Hypothalamus (tissue), 51 donors: ENCODE measurements at regions not wholly inside any gene's neighbourhood (a gene's known extent, or its start where the extent isn't known, plus 50 kb on each side); places are given as distances from the start of the nearest gene placed in this dataset.
"Not testable (repeated sequence)": the region's sequence is repeated elsewhere in the genome, so short reads cannot be mapped to it uniquely, and the experiment has no call there.

Experiments used
- DNase-seq, 51 donors: peaks; one replicate each; lab custom pipeline; 2025; lab: John Stamatoyannopoulos, UW

- DNase-seq, result no peak
Observed at GRCh38 chr4:81586706-81587105, 115.0 kb upstream of the RASGEF1B start.

GRCh38 chr4:81580994-81581374 lies 109.3 kb upstream of the RASGEF1B start:
- DNase-seq, result not testable (repeated sequence)

- no peak for DNase-seq
Observed at GRCh38 chr4:81580346-81580993, 108.8 kb upstream of the RASGEF1B start.

GRCh38 chr4:81577392-81577791 lies 105.7 kb upstream of the RASGEF1B start:
- DNase-seq, result no peak

GRCh38 chr4:81574991-81575390 lies 103.3 kb upstream of the RASGEF1B start:
- DNase-seq, result no peak

- no peak for DNase-seq
Observed at GRCh38 chr4:81573840-81574239, 102.1 kb upstream of the RASGEF1B start.

GRCh38 chr4:81572402-81572801 lies 100.7 kb upstream of the RASGEF1B start:
- no peak for DNase-seq

- no peak for DNase-seq
Observed at GRCh38 chr4:81571105-81571504, 99.4 kb upstream of the RASGEF1B start.

- DNase-seq, result no peak
Observed at GRCh38 chr4:81566161-81566591, 94.5 kb upstream of the RASGEF1B start.

- DNase-seq, result peak in 49 of 51 donors; percentile 2 to 87 (median 55)
Observed at GRCh38 chr4:81565142-81565870, 93.6 kb upstream of the RASGEF1B start.

GRCh38 chr4:81564025-81564424 lies 92.3 kb upstream of the RASGEF1B start:
- DNase-seq, result no peak

- no peak for DNase-seq
Observed at GRCh38 chr4:81562093-81562492, 90.4 kb upstream of the RASGEF1B start.

GRCh38 chr4:81557306-81557705 lies 85.6 kb upstream of the RASGEF1B start:
- DNase-seq, result no peak

- no peak for DNase-seq
Observed at GRCh38 chr4:81555489-81555888, 83.8 kb upstream of the RASGEF1B start.

GRCh38 chr4:81552086-81552485 lies 80.4 kb upstream of the RASGEF1B start:
- no peak for DNase-seq

- no peak for DNase-seq
Observed at GRCh38 chr4:81550388-81550859, 78.7 kb upstream of the RASGEF1B start.

GRCh38 chr4:81549984-81550383 lies 78.3 kb upstream of the RASGEF1B start:
- peak in 6 of 51 donors; percentile 0 to 10 (median 3) for DNase-seq

- no peak for DNase-seq
Observed at GRCh38 chr4:81546777-81547176, 75.1 kb upstream of the RASGEF1B start.

- no peak for DNase-seq
Observed at GRCh38 chr4:81541161-81541945, 69.6 kb upstream of the RASGEF1B start.

- no peak for DNase-seq
Observed at GRCh38 chr4:81538716-81539427, 67.2 kb upstream of the RASGEF1B start.

- DNase-seq, result no peak
Observed at GRCh38 chr4:81531410-81531809, 59.7 kb upstream of the RASGEF1B start.
